Epithelial cell of proximal tubule (primary cell): ENCODE measurements at regions not wholly inside any gene's neighbourhood (a gene's known extent, or its start where the extent isn't known, plus 50 kb on each side); places are given as distances from the start of the nearest gene placed in this dataset.

Experiments used
- DNase-seq: peaks from one replicate; pipeline ENCODE4 v3.0.0-alpha.2; 2011; ENCODE audit warnings: low read depth
- H3K4me3 ChIP-seq: 2 replicates; pipeline ENCODE4 v1.5.1; 2011; ENCODE audit warnings: low read depth, mild to moderate bottlenecking, low read length
- CTCF ChIP-seq: conservative IDR thresholded peaks from 2 replicates; pipeline ENCODE4 v1.5.1; 2012; ENCODE audit warnings: low read depth, mild to moderate bottlenecking, low read length

- TF ChIP-seq CTCF, result no peak
- no peak for DNase-seq
- no peak overlapping the region for H3K4me3 ChIP-seq
These were observed 115.9 kb upstream of the BDNF start for GRCh38 chr11:27816197-27816596.

GRCh38 chr11:27812341-27812740 lies 112.1 kb upstream of the BDNF start:
- no peak overlapping the region for H3K4me3 ChIP-seq
- no peak for DNase-seq
- TF ChIP-seq CTCF, result no peak

- no peak for TF ChIP-seq CTCF
- no peak for DNase-seq
- no peak overlapping the region for H3K4me3 ChIP-seq
These were observed 107.3 kb upstream of the BDNF start for GRCh38 chr11:27807596-27807995.

- no peak for DNase-seq
- TF ChIP-seq CTCF, result no peak
- H3K4me3 ChIP-seq, result no peak overlapping the region
These were observed 105.9 kb upstream of the BDNF start for GRCh38 chr11:27806122-27806521.

GRCh38 chr11:27795955-27796861 lies 96.0 kb upstream of the BDNF start:
- TF ChIP-seq CTCF, result no peak
- H3K4me3 ChIP-seq, result no peak overlapping the region
- peak; percentile 12 for DNase-seq

GRCh38 chr11:27786864-27787263 lies 86.6 kb upstream of the BDNF start:
- H3K4me3 ChIP-seq, result no peak overlapping the region

More at GRCh38 chr11:27786864-27787263, 86.6 kb upstream of the BDNF start:
- TF ChIP-seq CTCF, result no peak
- no peak for DNase-seq
